H9 (cell line): ENCODE measurements at regions not wholly inside any gene's neighbourhood (a gene's known extent, or its start where the extent isn't known, plus 50 kb on each side); places are given as distances from the start of the nearest gene placed in this dataset.

Experiments
- DNase-seq: peaks from one replicate; pipeline ENCODE4 v3.0.0-alpha.2; 2017
- H2AFZ ChIP-seq: one replicate; pipeline ENCODE4 v1.6.1; 2013; ENCODE audit warnings: mild to moderate bottlenecking, low read length, control low read depth, moderate library complexity
- H2AK5ac ChIP-seq: 2 replicates; pipeline ENCODE4 v1.6.1; 2013; ENCODE audit warnings: low read length, control low read depth, mixed read lengths; ENCODE audit not compliant: insufficient read length
- H2BK120ac ChIP-seq: one replicate; pipeline ENCODE4 v1.6.1; 2013; ENCODE audit warnings: low read depth, mild to moderate bottlenecking, low read length, control low read depth, inconsistent platforms; ENCODE audit not compliant: poor library complexity, severe bottlenecking
- H2BK12ac ChIP-seq: 2 replicates; pipeline ENCODE4 v1.6.1; 2013; ENCODE audit warnings: low read length, control low read depth, mixed read lengths, low read depth; ENCODE audit not compliant: insufficient read length
- H2BK15ac ChIP-seq: 2 replicates; pipeline ENCODE4 v1.6.1; 2013; ENCODE audit warnings: low read depth, low read length, control low read depth
- H2BK20ac ChIP-seq: one replicate; pipeline ENCODE4 v1.6.1; 2013; ENCODE audit warnings: low read depth, mild to moderate bottlenecking, low read length, control low read depth, inconsistent platforms; ENCODE audit not compliant: poor library complexity, severe bottlenecking
- H2BK5ac ChIP-seq: 2 replicates; pipeline ENCODE4 v1.6.1; 2013; ENCODE audit warnings: low read length, control low read depth, mixed read lengths; ENCODE audit not compliant: insufficient read length
- H3K14ac ChIP-seq: 2 replicates; pipeline ENCODE4 v1.6.1; 2013; ENCODE audit warnings: low read length, control low read depth; ENCODE audit not compliant: insufficient read depth
- H3K18ac ChIP-seq: 2 replicates; pipeline ENCODE4 v1.6.1; 2013; ENCODE audit warnings: low read depth, mild to moderate bottlenecking, mixed read lengths, low read length, control low read depth; ENCODE audit not compliant: insufficient read length
- H3K23ac ChIP-seq: 2 replicates; pipeline ENCODE4 v1.6.1; 2013; ENCODE audit warnings: low read length, control low read depth, mixed read lengths, low read depth; ENCODE audit not compliant: insufficient read length
- H3K23me2 ChIP-seq: 2 replicates; pipeline ENCODE4 v1.6.1; 2013; ENCODE audit warnings: low read depth, mild to moderate bottlenecking, mixed read lengths, low read length, control low read depth; ENCODE audit not compliant: insufficient read length, poor library complexity, severe bottlenecking
- H3K27ac ChIP-seq: 2 replicates; pipeline ENCODE4 v1.5.1; 2013; ENCODE audit warnings: low read length, control low read depth, mixed read lengths, low read depth; ENCODE audit not compliant: insufficient read length
- H3K27me3 ChIP-seq: 2 replicates; pipeline ENCODE4 v1.6.1; 2013; ENCODE audit warnings: low read length, control low read depth, inconsistent platforms; ENCODE audit not compliant: insufficient read depth
- H3K4ac ChIP-seq: 2 replicates; pipeline ENCODE4 v1.6.1; 2013; ENCODE audit warnings: low read depth, mild to moderate bottlenecking, control low read depth, inconsistent platforms, low read length, moderate library complexity
- H3K4me1 ChIP-seq: 2 replicates; pipeline ENCODE4 v1.6.1; 2013; ENCODE audit warnings: low read length, control low read depth, inconsistent platforms; ENCODE audit not compliant: insufficient read depth
- H3K4me2 ChIP-seq: 2 replicates; pipeline ENCODE4 v1.6.1; 2013; ENCODE audit warnings: low read length, control low read depth, mixed read lengths; ENCODE audit not compliant: insufficient read length, insufficient read depth
- H3K56ac ChIP-seq: 2 replicates; pipeline ENCODE4 v1.6.1; 2013; ENCODE audit warnings: low read depth, mild to moderate bottlenecking, mixed read lengths, low read length, control low read depth; ENCODE audit not compliant: insufficient read length
- H3K79me1 ChIP-seq: 2 replicates; pipeline ENCODE4 v1.6.1; 2013; ENCODE audit warnings: low read depth, mild to moderate bottlenecking, moderate library complexity, low read length, control low read depth, inconsistent platforms; ENCODE audit not compliant: insufficient read depth, poor library complexity, severe bottlenecking
- H3K79me2 ChIP-seq: 2 replicates; pipeline ENCODE4 v1.6.1; 2013; ENCODE audit warnings: low read length, control low read depth, inconsistent platforms; ENCODE audit not compliant: insufficient read depth
- H3K9ac ChIP-seq: 2 replicates; pipeline ENCODE4 v1.6.1; 2013; ENCODE audit warnings: low read length, control low read depth, mixed read lengths; ENCODE audit not compliant: insufficient read length; ENCODE audit errors: extremely low read depth
- H3K9me3 ChIP-seq: one replicate; pipeline ENCODE4 v1.6.1; 2013; ENCODE audit warnings: low read depth, low read length, inconsistent platforms; ENCODE audit not compliant: control insufficient read depth
- H3T11ph ChIP-seq: one replicate; pipeline ENCODE4 v1.6.1; 2013; ENCODE audit warnings: mild to moderate bottlenecking, low read length, control low read depth, inconsistent platforms
- H4K20me1 ChIP-seq: one replicate; pipeline ENCODE4 v1.6.1; 2013; ENCODE audit not compliant: control insufficient read depth, insufficient read length, insufficient read depth
- H4K5ac ChIP-seq: 2 replicates; pipeline ENCODE4 v1.6.1; 2013; ENCODE audit warnings: low read depth, mild to moderate bottlenecking, mixed read lengths, low read length, control low read depth; ENCODE audit not compliant: insufficient read length
- H4K8ac ChIP-seq: replicated peaks from 2 replicates; pipeline ENCODE4 v1.6.1; 2013; ENCODE audit warnings: low read length, control low read depth, mixed read lengths, low read depth; ENCODE audit not compliant: insufficient read length
- H4K91ac ChIP-seq: 2 replicates; pipeline ENCODE4 v1.6.1; 2013; ENCODE audit warnings: low read depth, mild to moderate bottlenecking, moderate library complexity, mixed read lengths, low read length, control low read depth; ENCODE audit not compliant: insufficient read length
- H3K27ac Mint-ChIP-seq, 3 experiments: 2 replicates in 2 of 3; 3 replicates in 1 of 3; pipeline ENCODE4 v1.8.0; 2020 to 2021; ENCODE audit warnings: mixed read lengths in 3 of 3, mild to moderate bottlenecking in 1 of 3, moderate library complexity in 1 of 3
- H3K27me3 Mint-ChIP-seq: 2 replicates; pipeline ENCODE4 v1.8.0; 2021; ENCODE audit warnings: low read depth, mild to moderate bottlenecking, moderate library complexity, mixed read lengths
- H3K36me3 Mint-ChIP-seq, 3 experiments: 2 replicates in 2 of 3; 3 replicates in 1 of 3; pipeline ENCODE4 v1.8.0; 2020 to 2021; ENCODE audit warnings: low read depth in 3 of 3, mixed read lengths in 3 of 3; ENCODE audit not compliant: insufficient read depth in 1 of 3
- H3K4me1 Mint-ChIP-seq, 2 experiments: 2 replicates each; pipeline ENCODE4 v1.8.0; 2020; ENCODE audit warnings: mixed read lengths in 2 of 2
- H3K4me3 Mint-ChIP-seq, 2 experiments: 2 replicates in 1 of 2; 3 replicates in 1 of 2; pipeline ENCODE4 v1.8.0; 2020 to 2021; ENCODE audit warnings: mild to moderate bottlenecking in 2 of 2, mixed read lengths in 2 of 2, moderate library complexity in 1 of 2
- H3K9me3 Mint-ChIP-seq, 2 experiments: 2 replicates in 1 of 2; 3 replicates in 1 of 2; pipeline ENCODE4 v1.8.0; 2020; ENCODE audit warnings: mild to moderate bottlenecking in 2 of 2, mixed read lengths in 2 of 2, moderate library complexity in 1 of 2
- CTCF ChIP-seq: fragments of 200-600 bp; sonication (generic); conservative IDR thresholded peaks from 3 replicates; pipeline ENCODE4 v1.8.0; 2021; ENCODE audit warnings: antibody characterized with exemption, mild to moderate bottlenecking
- WGBS: extraction: QIAGEN DNeasy Blood & Tissue Kit; methylation state at CpG from one replicate; pipeline ENCODE4 v1.1.7; 2013; ENCODE audit warnings: missing lambda C conversion rate, low lambda C conversion rate, mixed read lengths; ENCODE audit not compliant: insufficient read length; ENCODE audit errors: extremely low coverage; 5-methylcytosine and 5-hydroxymethylcytosine counted together

GRCh38 chr3:3605226-3605625, 194.0 kb upstream of the LRRN1 start:
- Histone ChIP-seq H2BK12ac (no peak overlapping the region), H3K14ac (no peak overlapping the region), H2BK120ac (no peak overlapping the region), H3K4me1 (peaks cover 6% of the 10 kb centered on the region; the same call in 1 of the 2 replicates), H4K5ac (no peak overlapping the region), H2BK20ac (no peak overlapping the region), H3K4me2 (no peak overlapping the region), H2AFZ (no peak overlapping the region), H3K23me2 (no peaks in the 10 kb centered on the region), H3K56ac (no peak overlapping the region), H4K20me1 (no peaks in the 10 kb centered on the region), H4K91ac (no peak overlapping the region), H2AK5ac (no peak overlapping the region), H3K9ac (no peak overlapping the region), H3T11ph (no peak overlapping the region), H4K8ac (no peak overlapping the region), H3K23ac (no peak overlapping the region), H3K18ac (no peak overlapping the region), H2BK5ac (no peak overlapping the region), H3K9me3 (no peaks in the 10 kb centered on the region), H2BK15ac (no peak overlapping the region), H3K79me1 (no peaks in the 10 kb centered on the region), H3K27me3 (no peaks in the 10 kb centered on the region), H3K27ac (no peak overlapping the region), H3K79me2 (no peaks in the 10 kb centered on the region), H3K4ac (no peak overlapping the region)
- Mint-ChIP-seq H3K4me1 (peaks cover 12 to 20% of the 10 kb centered on the region in 2 experiments), H3K9me3 (peaks cover 2 to 6% of the 10 kb centered on the region in 2 experiments; a peak in 2 of 5 replicates), H3K27me3 (peaks cover 2% of the 10 kb centered on the region; the same call in 1 of the 2 replicates), H3K27ac (peak overlapping the region in 1 of 3 experiments; percentile 28; a peak in 1 of 7 replicates), H3K4me3 (no peak overlapping the region), H3K36me3 (no peaks in the 10 kb centered on the region; a peak in 1 of 7 replicates)
- WGBS: no CpG with 5 or more reads among the region's 3 CpGs
- no peak for DNase-seq
- no peak for TF ChIP-seq CTCF
